ENCODE measurements at regions not wholly inside any gene's neighbourhood (a gene's known extent, or its start where the extent isn't known, plus 50 kb on each side); places are given as distances from the start of the nearest gene placed in this dataset.

- Histone ChIP-seq H3K4me2 (ENCODE audit: low read length) (no peak overlapping the region), H4K20me1 (ENCODE audit: insufficient read depth, low read length) (no peaks in the 10 kb centered on the region), H3F3A (ENCODE audit: insufficient read depth, low read length) (no peaks in the 10 kb centered on the region), H3K9ac (ENCODE audit: low read length) (no peak overlapping the region), H3K4me1 (ENCODE audit: insufficient read depth, low read length, severe bottlenecking) (no peaks in the 10 kb centered on the region), H3K9me3 (ENCODE audit: low read length) (no peaks in the 10 kb centered on the region), H3K79me2 (ENCODE audit: insufficient read depth, low read length) (no peaks in the 10 kb centered on the region), H3K36me3 (ENCODE audit: insufficient read depth, low read length) (no peaks in the 10 kb centered on the region), H3K27me3 (ENCODE audit: insufficient read depth, low read length) (no peaks in the 10 kb centered on the region), H3K27ac (ENCODE audit: low read depth, low read length, poor library complexity, severe bottlenecking) (no peak overlapping the region), H2AFZ (ENCODE audit: low read length) (no peak overlapping the region), H3K4me3 (ENCODE audit: low read depth, low read length, poor library complexity, severe bottlenecking) (no peak overlapping the region), H3K9me2 (ENCODE audit: low read depth, low read length) (no peaks in the 10 kb centered on the region)
- no peak for TF ChIP-seq EZH2 (IDR thresholded peaks at IDR 0.05; ENCODE audit: borderline replicate concordance, low read length)
- TF ChIP-seq CTCF (IDR thresholded peaks at IDR 0.05; ENCODE audit: low read length), result no peak
Measured at GRCh38 chr14:53836551-53836950, 120.1 kb downstream of the BMP4 start.

- Histone ChIP-seq H3K27ac (ENCODE audit: low read depth, low read length, poor library complexity, severe bottlenecking) (no peak overlapping the region), H4K20me1 (ENCODE audit: insufficient read depth, low read length) (no peaks in the 10 kb centered on the region), H3F3A (ENCODE audit: insufficient read depth, low read length) (no peaks in the 10 kb centered on the region), H3K4me1 (ENCODE audit: insufficient read depth, low read length, severe bottlenecking) (no peaks in the 10 kb centered on the region), H3K4me3 (ENCODE audit: low read depth, low read length, poor library complexity, severe bottlenecking) (no peak overlapping the region), H3K9ac (ENCODE audit: low read length) (no peak overlapping the region), H3K27me3 (ENCODE audit: insufficient read depth, low read length) (no peaks in the 10 kb centered on the region), H3K9me2 (ENCODE audit: low read depth, low read length) (no peaks in the 10 kb centered on the region), H3K9me3 (ENCODE audit: low read length) (no peaks in the 10 kb centered on the region), H3K36me3 (ENCODE audit: insufficient read depth, low read length) (no peaks in the 10 kb centered on the region), H3K4me2 (ENCODE audit: low read length) (no peak overlapping the region), H2AFZ (ENCODE audit: low read length) (no peak overlapping the region), H3K79me2 (ENCODE audit: insufficient read depth, low read length) (no peaks in the 10 kb centered on the region)
- TF ChIP-seq EZH2 (IDR thresholded peaks at IDR 0.05; ENCODE audit: borderline replicate concordance, low read length) (no peak), CTCF (IDR thresholded peaks at IDR 0.05; ENCODE audit: low read length) (no peak)
Measured at GRCh38 chr14:53828820-53829219, 127.8 kb downstream of the BMP4 start.

GRCh38 chr14:53824061-53824460 lies 132.6 kb downstream of the BMP4 start:
- Histone ChIP-seq H3K4me2 (ENCODE audit: low read length) (no peak overlapping the region), H4K20me1 (ENCODE audit: insufficient read depth, low read length) (no peaks in the 10 kb centered on the region), H3K9ac (ENCODE audit: low read length) (no peak overlapping the region), H3K9me3 (ENCODE audit: low read length) (no peaks in the 10 kb centered on the region), H3K36me3 (ENCODE audit: insufficient read depth, low read length) (no peaks in the 10 kb centered on the region), H3K9me2 (ENCODE audit: low read depth, low read length) (no peaks in the 10 kb centered on the region), H3K27ac (ENCODE audit: low read depth, low read length, poor library complexity, severe bottlenecking) (no peak overlapping the region), H3K27me3 (ENCODE audit: insufficient read depth, low read length) (no peaks in the 10 kb centered on the region), H3K4me1 (ENCODE audit: insufficient read depth, low read length, severe bottlenecking) (no peaks in the 10 kb centered on the region), H2AFZ (ENCODE audit: low read length) (no peak overlapping the region), H3F3A (ENCODE audit: insufficient read depth, low read length) (no peaks in the 10 kb centered on the region), H3K79me2 (ENCODE audit: insufficient read depth, low read length) (no peaks in the 10 kb centered on the region), H3K4me3 (ENCODE audit: low read depth, low read length, poor library complexity, severe bottlenecking) (no peak overlapping the region)
- no peak for TF ChIP-seq CTCF (IDR thresholded peaks at IDR 0.05; ENCODE audit: low read length)
- TF ChIP-seq EZH2 (IDR thresholded peaks at IDR 0.05; ENCODE audit: borderline replicate concordance, low read length), result no peak
